Hematopoietic multipotent progenitor cell treated with erythropoietin and hydrocortisone succinate and interleukin-3 and kit ligand, for 17 days (in vitro differentiated cells): ENCODE measurements at regions not wholly inside any gene's neighbourhood (a gene's known extent, or its start where the extent isn't known, plus 50 kb on each side); places are given as distances from the start of the nearest gene placed in this dataset.

ENCODE experiments used
- DNase-seq: peaks from one replicate; pipeline ENCODE4 v3.0.0-alpha.2; 2015; ENCODE audit warnings: low spot score

- no peak for DNase-seq
Measured at GRCh38 chr14:98375566-98375965, 896.4 kb downstream of the BCL11B start.

- DNase-seq: no peak
Measured at GRCh38 chr14:98379830-98380229, 892.2 kb downstream of the BCL11B start.

- no peak for DNase-seq
Measured at GRCh38 chr14:98382662-98383061, 889.3 kb downstream of the BCL11B start.

- no peak for DNase-seq
Measured at GRCh38 chr14:98385851-98386250, 886.1 kb downstream of the BCL11B start.

- DNase-seq: no peak
Measured at GRCh38 chr14:98391061-98391460, 880.9 kb downstream of the BCL11B start.

- DNase-seq: no peak
Measured at GRCh38 chr14:98393527-98393926, 878.5 kb downstream of the BCL11B start.

- DNase-seq: no peak
Measured at GRCh38 chr14:98404811-98405210, 867.2 kb downstream of the BCL11B start.

- DNase-seq: no peak
Measured at GRCh38 chr14:98408024-98408555, 863.9 kb downstream of the BCL11B start.

GRCh38 chr14:98408713-98409112 lies 863.3 kb downstream of the BCL11B start:
- DNase-seq: no peak

GRCh38 chr14:98411154-98411553 lies 860.8 kb downstream of the BCL11B start:
- DNase-seq: no peak

- DNase-seq: no peak
Measured at GRCh38 chr14:98412431-98412830, 859.6 kb downstream of the BCL11B start.

GRCh38 chr14:98415766-98416165 lies 856.2 kb downstream of the BCL11B start:
- no peak for DNase-seq

- no peak for DNase-seq
Measured at GRCh38 chr14:98417001-98417400, 855.0 kb downstream of the BCL11B start.

GRCh38 chr14:98428483-98428994 lies 843.5 kb downstream of the BCL11B start:
- no peak for DNase-seq

- DNase-seq: no peak
Measured at GRCh38 chr14:98433436-98433835, 838.6 kb downstream of the BCL11B start.

GRCh38 chr14:98437113-98437512 lies 834.9 kb downstream of the BCL11B start:
- DNase-seq: no peak

GRCh38 chr14:98444077-98444476 lies 827.9 kb downstream of the BCL11B start:
- no peak for DNase-seq

- DNase-seq: no peak
Measured at GRCh38 chr14:98445718-98446117, 826.3 kb downstream of the BCL11B start.

GRCh38 chr14:98446508-98446907 lies 825.5 kb downstream of the BCL11B start:
- DNase-seq: no peak

GRCh38 chr14:98456231-98456630 lies 815.8 kb downstream of the BCL11B start:
- no peak for DNase-seq

GRCh38 chr14:98458702-98459101 lies 813.3 kb downstream of the BCL11B start:
- DNase-seq: no peak

- no peak for DNase-seq
Measured at GRCh38 chr14:98462908-98463307, 809.1 kb downstream of the BCL11B start.

GRCh38 chr14:98466807-98467206 lies 805.2 kb downstream of the BCL11B start:
- DNase-seq: no peak

GRCh38 chr14:98470663-98471062 lies 801.3 kb downstream of the BCL11B start:
- DNase-seq: no peak

GRCh38 chr14:98474900-98475299 lies 797.1 kb downstream of the BCL11B start:
- no peak for DNase-seq
